DND-41 (cell line): ENCODE measurements at regions not wholly inside any gene's neighbourhood (a gene's known extent, or its start where the extent isn't known, plus 50 kb on each side); places are given as distances from the start of the nearest gene placed in this dataset.

Source experiments
- CTCF ChIP-seq: IDR thresholded peaks from 2 replicates; pipeline ENCODE4 v1.5.1; 2012; ENCODE audit warnings: borderline replicate concordance, low read length, moderate library complexity, mild to moderate bottlenecking; ENCODE audit not compliant: poor library complexity, severe bottlenecking; ENCODE audit errors: extremely low read depth
- EZH2 ChIP-seq: IDR thresholded peaks from 3 replicates; pipeline ENCODE4 v1.6.1; 2012; ENCODE audit warnings: borderline replicate concordance, low read depth, mild to moderate bottlenecking, moderate library complexity, low read length, inconsistent platforms; ENCODE audit not compliant: severe bottlenecking

- TF ChIP-seq CTCF (no peak), EZH2 (no peak)
These were observed 89.9 kb upstream of the KCNMA1 start for GRCh38 chr10:77727481-77727880.
